ENCODE measurements at regions not wholly inside any gene's neighbourhood (a gene's known extent, or its start where the extent isn't known, plus 50 kb on each side); places are given as distances from the start of the nearest gene placed in this dataset.

GRCh38 chr7:4361774-4362173, 320.3 kb upstream of the FOXK1 start:
- TF ChIP-seq CTCF (IDR thresholded peaks at IDR 0.05) = no peak
- no peak for TF ChIP-seq ZFX (IDR thresholded peaks at IDR 0.05; ENCODE audit: borderline replicate concordance)

Data from 22Rv1 (cell line).